GM12878 (cell line): ENCODE measurements at regions not wholly inside any gene's neighbourhood (a gene's known extent, or its start where the extent isn't known, plus 50 kb on each side); places are given as distances from the start of the nearest gene placed in this dataset.

Source experiments
- ATAC-seq: fragments of 200-7000 bp; cut with Tn5 transposase; 3 replicates; pipeline ENCODE4 v1.9.1; 2020; ENCODE audit warnings: mild to moderate bottlenecking, moderate library complexity
- BruUV-seq: library from RNA; stranded (reverse); fragments of 400-500 nt; replicated peaks from 2 replicates; lab custom pipeline; 2021; lab: Mats Ljungman, UMichigan
- CTCF ChIA-PET: fragments of 300-600 bp; sonication (Branson Sonifier 250); formaldehyde crosslinking; extraction: SDS; loops from one replicate; lab custom pipeline; 2021; ENCODE audit warnings: inconsistent platforms; lab: Yijun Ruan, JAX
- POLR2A ChIA-PET: fragments of 350-600 bp; formaldehyde crosslinking; extraction: SDS; loops from one replicate; lab custom pipeline; 2021; ENCODE audit warnings: inconsistent platforms; lab: Charles Lee
- RAD21 ChIA-PET: fragments of 300-600 bp; sonication (Branson Sonifier 250); formaldehyde crosslinking; loops from one replicate; lab custom pipeline; 2023; ENCODE audit warnings: antibody characterized with exemption; ENCODE audit not compliant: unreplicated experiment; lab: Charles Lee
- SMC1A ChIA-PET: fragments of 300-600 bp; sonication (Branson Sonifier 250); formaldehyde crosslinking; loops from one replicate; lab custom pipeline; 2023; ENCODE audit not compliant: unreplicated experiment, uncharacterized antibody; lab: Charles Lee
- DNase-seq: peaks from one replicate; pipeline ENCODE4 v3.0.0-alpha.2; 2011; ENCODE audit warnings: low read depth, low spot score
- FAIRE-seq: peaks from 3 replicates; lab custom pipeline; 2011; peaks lifted over from hg19 to GRCh38; lab: Jason Lieb, UNC
- H2AFZ ChIP-seq: 2 replicates; pipeline ENCODE4 v1.6.0; 2011; ENCODE audit warnings: low read depth, low read length, control low read depth; ENCODE audit not compliant: control insufficient read depth
- H3K27ac ChIP-seq: 2 replicates; pipeline ENCODE4 v1.5.1; 2011; ENCODE audit warnings: control low read depth; ENCODE audit not compliant: control insufficient read depth, insufficient read depth
- H3K27me3 ChIP-seq, 2 experiments: replicated peaks in 1 of 2; 2 replicates each; pipeline versions ENCODE4 v1.6.0 to v1.6.1; 2011; ENCODE audit warnings: low read length in 1 of 2; ENCODE audit not compliant: control insufficient read depth in 2 of 2, insufficient read depth in 2 of 2
- H3K36me3 ChIP-seq, 2 experiments: 2 replicates each; pipeline ENCODE4 v1.5.1; 2011; ENCODE audit warnings: low read length in 1 of 2; ENCODE audit not compliant: control insufficient read depth in 2 of 2, insufficient read depth in 2 of 2
- H3K4me1 ChIP-seq: 2 replicates; pipeline ENCODE4 v1.6.1; 2011; ENCODE audit warnings: mild to moderate bottlenecking, low read length, moderate library complexity, mixed read lengths; ENCODE audit not compliant: control insufficient read depth, insufficient read depth
- H3K4me2 ChIP-seq: 2 replicates; pipeline ENCODE4 v1.6.0; 2011; ENCODE audit warnings: control low read depth; ENCODE audit not compliant: control insufficient read depth, insufficient read depth
- H3K4me3 ChIP-seq: fragments of 200-600 bp; sonication (generic); 2 replicates; pipeline ENCODE4 v1.5.1; 2016
- H3K79me2 ChIP-seq: 2 replicates; pipeline ENCODE4 v1.6.0; 2011; ENCODE audit warnings: low read length; ENCODE audit not compliant: control insufficient read depth, insufficient read depth
- H3K9ac ChIP-seq: 2 replicates; pipeline ENCODE4 v1.8.0; 2011; ENCODE audit warnings: low read length, control low read depth, mixed read lengths; ENCODE audit not compliant: control insufficient read depth, insufficient read depth
- H3K9me3 ChIP-seq: replicated peaks from 3 replicates; pipeline ENCODE4 v1.5.1; 2011; ENCODE audit warnings: mild to moderate bottlenecking, low read length; ENCODE audit not compliant: control insufficient read depth, insufficient read depth
- H4K20me1 ChIP-seq: 2 replicates; pipeline ENCODE4 v1.6.0; 2011; ENCODE audit not compliant: control insufficient read depth, insufficient read depth
- ATF7 ChIP-seq: fragments of 450-650 bp; IDR thresholded peaks from 2 replicates; pipeline ENCODE4 v1.6.1; 2016; ENCODE audit warnings: low read depth, mild to moderate bottlenecking
- BACH1 ChIP-seq: fragments of 450-650 bp; IDR thresholded peaks from 2 replicates; pipeline ENCODE4 v1.6.1; 2017; ENCODE audit warnings: mild to moderate bottlenecking, borderline replicate concordance
- CBFB ChIP-seq: IDR thresholded peaks from 2 replicates; pipeline ENCODE4 v1.6.1; 2016; ENCODE audit warnings: antibody characterized with exemption, low read depth
- CHD2 ChIP-seq: IDR thresholded peaks from 2 replicates; pipeline ENCODE4 v1.6.1; 2011; ENCODE audit warnings: low read depth, low read length, improper control_type of control experiment, borderline replicate concordance
- EGR1 ChIP-seq, 2 experiments: IDR thresholded peaks; 1 replicate in 1 of 2; 2 replicates in 1 of 2; pipeline ENCODE4 v1.6.1; 2011 to 2012; ENCODE audit warnings: low read depth in 2 of 2, low read length in 2 of 2, borderline replicate concordance in 1 of 2, mild to moderate bottlenecking in 1 of 2, moderate library complexity in 1 of 2
- EP300 ChIP-seq, 2 experiments: fragments of 150-350 bp in 1 of 2; IDR thresholded peaks; 2 replicates each; pipeline ENCODE4 v1.6.1; 2011 to 2012; ENCODE audit warnings: low read depth in 2 of 2, low read length in 2 of 2, borderline replicate concordance in 1 of 2, improper control_type of control experiment in 1 of 2, inconsistent platforms in 1 of 2; ENCODE audit not compliant: control insufficient read depth in 1 of 2
- HCFC1 ChIP-seq: fragments of 150-350 bp; IDR thresholded peaks from 2 replicates; pipeline ENCODE4 v1.6.1; 2014; ENCODE audit warnings: low read length
- PML ChIP-seq: IDR thresholded peaks from 2 replicates; pipeline ENCODE4 v1.6.1; 2012; ENCODE audit warnings: low read length, inconsistent platforms
- WGBS: methylation state at CpG from one replicate; pipeline ENCODE4 v1.1.6; 2016; ENCODE audit warnings: low lambda C conversion rate; ENCODE audit not compliant: insufficient replicate concordance, insufficient coverage; ENCODE audit errors: missing lambda C conversion rate; 5-methylcytosine and 5-hydroxymethylcytosine counted together
- in situ Hi-C: fragments of 300-500 bp; cut with MboI; formaldehyde crosslinking; loops from 9 replicates; pipeline ENCODE4 v1.14.3; 2018; ENCODE audit warnings: mixed read lengths
- intact Hi-C: fragments of 100-400 bp; cut with micrococcal nuclease; formaldehyde crosslinking; loops from one replicate; pipeline ENCODE4 v1.14.2; 2022; ENCODE audit not compliant: unreplicated experiment
- TF ChIP-seq, protein P1 (sequence below): IDR thresholded peaks from 2 replicates; pipeline ENCODE4 v1.6.1; 2012; ENCODE audit warnings: low read depth, low read length, improper control_type of control experiment
- TF ChIP-seq, protein P2 (sequence below): fragments of 450-650 bp; IDR thresholded peaks from 2 replicates; pipeline ENCODE4 v1.6.1; 2017; ENCODE audit warnings: antibody characterized with exemption, mild to moderate bottlenecking, moderate library complexity
- TF ChIP-seq, protein P3 (sequence below): fragments of 450-650 bp; formaldehyde crosslinking; IDR thresholded peaks from 2 replicates; pipeline ENCODE4 v1.4.0; 2020; ENCODE audit warnings: mild to moderate bottlenecking, moderate library complexity
- TF ChIP-seq, protein P4 (sequence below): fragments of 450-650 bp; IDR thresholded peaks from 2 replicates; pipeline ENCODE4 v1.6.1; 2016; ENCODE audit warnings: mild to moderate bottlenecking
- TF ChIP-seq, protein P5 (sequence below): fragments of 450-650 bp; IDR thresholded peaks from 2 replicates; pipeline ENCODE4 v1.6.1; 2017; ENCODE audit warnings: mild to moderate bottlenecking, low read depth, inconsistent platforms; ENCODE audit not compliant: poor library complexity, severe bottlenecking

DNA sequence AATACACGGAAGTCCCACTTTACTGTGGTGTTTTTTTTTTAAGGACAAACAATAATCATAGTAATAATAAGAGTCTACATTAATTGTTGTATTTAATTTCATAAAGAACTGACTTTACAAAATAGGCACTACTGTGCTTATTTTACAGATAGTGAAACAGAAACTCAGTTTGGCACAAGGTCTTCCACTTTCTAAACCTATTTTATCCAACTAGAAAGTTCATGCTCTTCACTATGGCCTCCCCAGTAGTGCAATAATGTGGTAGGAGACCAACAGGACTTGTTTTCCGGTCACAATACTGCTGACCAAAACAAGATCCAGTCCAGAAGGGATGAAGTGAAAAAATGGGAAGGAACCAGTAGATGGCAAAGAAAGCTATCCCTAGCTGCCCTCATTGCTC, 531.6 kb downstream of the CAAP1 start:
- Histone ChIP-seq H3K9ac (no peak overlapping the region), H3K27me3 (no peaks in the 10 kb centered on the region), H3K36me3 (no peaks in the 10 kb centered on the region), H3K4me1 (no peaks in the 10 kb centered on the region), H4K20me1 (no peaks in the 10 kb centered on the region), H3K79me2 (no peaks in the 10 kb centered on the region), H3K27ac (no peak overlapping the region), H2AFZ (no peak overlapping the region), H3K4me2 (no peak overlapping the region), H3K4me3 (no peak overlapping the region), H3K9me3 (no peaks in the 10 kb centered on the region)
- intact Hi-C loops: no loop called here
- CTCF ChIA-PET: interaction anchor here (0.6 kb wide), 1 partner anchor 650 kb away, joined by 3 read pairs; no protein-coding TSS in a partner anchor
- no peak for ATAC-seq
- in situ Hi-C loops: no loop called here
- POLR2A ChIA-PET: no interaction called here
- 44% methylated on average over 2 of the region's 2 CpGs for whole genome bisulfite sequencing
- no peak for FAIRE-seq
- SMC1A ChIA-PET: no interaction called here
- BruUV-seq: no TSS peak
- DNase-seq: no peak
- RAD21 ChIA-PET: no interaction called here
- TF ChIP-seq EP300 (IDR thresholded peaks at IDR 0.05; ENCODE audit: borderline replicate concordance in 1 of 2, control insufficient read depth in 1 of 2, low read depth in 2 of 2, low read length in 2 of 2) (no peak), ATF7 (no peak), CBFB (no peak), CHD2 (no peak), HCFC1 (no peak), PML (no peak), EGR1 (IDR thresholded peaks at IDR 0.05; ENCODE audit: borderline replicate concordance in 1 of 2, low read depth in 2 of 2, low read length in 2 of 2) (no peak), BACH1 (no peak)
- TF ChIP-seq, protein P1, sequence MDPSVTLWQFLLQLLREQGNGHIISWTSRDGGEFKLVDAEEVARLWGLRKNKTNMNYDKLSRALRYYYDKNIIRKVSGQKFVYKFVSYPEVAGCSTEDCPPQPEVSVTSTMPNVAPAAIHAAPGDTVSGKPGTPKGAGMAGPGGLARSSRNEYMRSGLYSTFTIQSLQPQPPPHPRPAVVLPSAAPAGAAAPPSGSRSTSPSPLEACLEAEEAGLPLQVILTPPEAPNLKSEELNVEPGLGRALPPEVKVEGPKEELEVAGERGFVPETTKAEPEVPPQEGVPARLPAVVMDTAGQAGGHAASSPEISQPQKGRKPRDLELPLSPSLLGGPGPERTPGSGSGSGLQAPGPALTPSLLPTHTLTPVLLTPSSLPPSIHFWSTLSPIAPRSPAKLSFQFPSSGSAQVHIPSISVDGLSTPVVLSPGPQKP: no peak
- TF ChIP-seq, protein P2, sequence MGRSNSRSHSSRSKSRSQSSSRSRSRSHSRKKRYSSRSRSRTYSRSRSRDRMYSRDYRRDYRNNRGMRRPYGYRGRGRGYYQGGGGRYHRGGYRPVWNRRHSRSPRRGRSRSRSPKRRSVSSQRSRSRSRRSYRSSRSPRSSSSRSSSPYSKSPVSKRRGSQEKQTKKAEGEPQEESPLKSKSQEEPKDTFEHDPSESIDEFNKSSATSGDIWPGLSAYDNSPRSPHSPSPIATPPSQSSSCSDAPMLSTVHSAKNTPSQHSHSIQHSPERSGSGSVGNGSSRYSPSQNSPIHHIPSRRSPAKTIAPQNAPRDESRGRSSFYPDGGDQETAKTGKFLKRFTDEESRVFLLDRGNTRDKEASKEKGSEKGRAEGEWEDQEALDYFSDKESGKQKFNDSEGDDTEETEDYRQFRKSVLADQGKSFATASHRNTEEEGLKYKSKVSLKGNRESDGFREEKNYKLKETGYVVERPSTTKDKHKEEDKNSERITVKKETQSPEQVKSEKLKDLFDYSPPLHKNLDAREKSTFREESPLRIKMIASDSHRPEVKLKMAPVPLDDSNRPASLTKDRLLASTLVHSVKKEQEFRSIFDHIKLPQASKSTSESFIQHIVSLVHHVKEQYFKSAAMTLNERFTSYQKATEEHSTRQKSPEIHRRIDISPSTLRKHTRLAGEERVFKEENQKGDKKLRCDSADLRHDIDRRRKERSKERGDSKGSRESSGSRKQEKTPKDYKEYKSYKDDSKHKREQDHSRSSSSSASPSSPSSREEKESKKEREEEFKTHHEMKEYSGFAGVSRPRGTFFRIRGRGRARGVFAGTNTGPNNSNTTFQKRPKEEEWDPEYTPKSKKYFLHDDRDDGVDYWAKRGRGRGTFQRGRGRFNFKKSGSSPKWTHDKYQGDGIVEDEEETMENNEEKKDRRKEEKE: no peak
- TF ChIP-seq, protein P3, sequence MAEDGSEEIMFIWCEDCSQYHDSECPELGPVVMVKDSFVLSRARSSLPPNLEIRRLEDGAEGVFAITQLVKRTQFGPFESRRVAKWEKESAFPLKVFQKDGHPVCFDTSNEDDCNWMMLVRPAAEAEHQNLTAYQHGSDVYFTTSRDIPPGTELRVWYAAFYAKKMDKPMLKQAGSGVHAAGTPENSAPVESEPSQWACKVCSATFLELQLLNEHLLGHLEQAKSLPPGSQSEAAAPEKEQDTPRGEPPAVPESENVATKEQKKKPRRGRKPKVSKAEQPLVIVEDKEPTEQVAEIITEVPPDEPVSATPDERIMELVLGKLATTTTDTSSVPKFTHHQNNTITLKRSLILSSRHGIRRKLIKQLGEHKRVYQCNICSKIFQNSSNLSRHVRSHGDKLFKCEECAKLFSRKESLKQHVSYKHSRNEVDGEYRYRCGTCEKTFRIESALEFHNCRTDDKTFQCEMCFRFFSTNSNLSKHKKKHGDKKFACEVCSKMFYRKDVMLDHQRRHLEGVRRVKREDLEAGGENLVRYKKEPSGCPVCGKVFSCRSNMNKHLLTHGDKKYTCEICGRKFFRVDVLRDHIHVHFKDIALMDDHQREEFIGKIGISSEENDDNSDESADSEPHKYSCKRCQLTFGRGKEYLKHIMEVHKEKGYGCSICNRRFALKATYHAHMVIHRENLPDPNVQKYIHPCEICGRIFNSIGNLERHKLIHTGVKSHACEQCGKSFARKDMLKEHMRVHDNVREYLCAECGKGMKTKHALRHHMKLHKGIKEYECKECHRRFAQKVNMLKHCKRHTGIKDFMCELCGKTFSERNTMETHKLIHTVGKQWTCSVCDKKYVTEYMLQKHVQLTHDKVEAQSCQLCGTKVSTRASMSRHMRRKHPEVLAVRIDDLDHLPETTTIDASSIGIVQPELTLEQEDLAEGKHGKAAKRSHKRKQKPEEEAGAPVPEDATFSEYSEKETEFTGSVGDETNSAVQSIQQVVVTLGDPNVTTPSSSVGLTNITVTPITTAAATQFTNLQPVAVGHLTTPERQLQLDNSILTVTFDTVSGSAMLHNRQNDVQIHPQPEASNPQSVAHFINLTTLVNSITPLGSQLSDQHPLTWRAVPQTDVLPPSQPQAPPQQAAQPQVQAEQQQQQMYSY (CRISPR knock-in tag): no peak
- TF ChIP-seq, protein P4, sequence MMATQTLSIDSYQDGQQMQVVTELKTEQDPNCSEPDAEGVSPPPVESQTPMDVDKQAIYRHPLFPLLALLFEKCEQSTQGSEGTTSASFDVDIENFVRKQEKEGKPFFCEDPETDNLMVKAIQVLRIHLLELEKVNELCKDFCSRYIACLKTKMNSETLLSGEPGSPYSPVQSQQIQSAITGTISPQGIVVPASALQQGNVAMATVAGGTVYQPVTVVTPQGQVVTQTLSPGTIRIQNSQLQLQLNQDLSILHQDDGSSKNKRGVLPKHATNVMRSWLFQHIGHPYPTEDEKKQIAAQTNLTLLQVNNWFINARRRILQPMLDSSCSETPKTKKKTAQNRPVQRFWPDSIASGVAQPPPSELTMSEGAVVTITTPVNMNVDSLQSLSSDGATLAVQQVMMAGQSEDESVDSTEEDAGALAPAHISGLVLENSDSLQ: no peak
- TF ChIP-seq, protein P5, sequence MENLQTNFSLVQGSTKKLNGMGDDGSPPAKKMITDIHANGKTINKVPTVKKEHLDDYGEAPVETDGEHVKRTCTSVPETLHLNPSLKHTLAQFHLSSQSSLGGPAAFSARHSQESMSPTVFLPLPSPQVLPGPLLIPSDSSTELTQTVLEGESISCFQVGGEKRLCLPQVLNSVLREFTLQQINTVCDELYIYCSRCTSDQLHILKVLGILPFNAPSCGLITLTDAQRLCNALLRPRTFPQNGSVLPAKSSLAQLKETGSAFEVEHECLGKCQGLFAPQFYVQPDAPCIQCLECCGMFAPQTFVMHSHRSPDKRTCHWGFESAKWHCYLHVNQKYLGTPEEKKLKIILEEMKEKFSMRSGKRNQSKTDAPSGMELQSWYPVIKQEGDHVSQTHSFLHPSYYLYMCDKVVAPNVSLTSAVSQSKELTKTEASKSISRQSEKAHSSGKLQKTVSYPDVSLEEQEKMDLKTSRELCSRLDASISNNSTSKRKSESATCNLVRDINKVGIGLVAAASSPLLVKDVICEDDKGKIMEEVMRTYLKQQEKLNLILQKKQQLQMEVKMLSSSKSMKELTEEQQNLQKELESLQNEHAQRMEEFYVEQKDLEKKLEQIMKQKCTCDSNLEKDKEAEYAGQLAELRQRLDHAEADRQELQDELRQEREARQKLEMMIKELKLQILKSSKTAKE: no peak
